HG02571 (cell line): ENCODE measurements at regions not wholly inside any gene's neighbourhood (a gene's known extent, or its start where the extent isn't known, plus 50 kb on each side); places are given as distances from the start of the nearest gene placed in this dataset.
"Not testable (repeated sequence)": the region's sequence is repeated elsewhere in the genome, so short reads cannot be mapped to it uniquely, and the experiment has no call there.

Source experiments
- ATAC-seq: cut with Tn5 transposase; IDR thresholded peaks from one replicate; pipeline ENCODE4 v1.9.1; 2021; ENCODE audit warnings: mild to moderate bottlenecking, moderate library complexity; ENCODE audit not compliant: unreplicated experiment

DNA sequence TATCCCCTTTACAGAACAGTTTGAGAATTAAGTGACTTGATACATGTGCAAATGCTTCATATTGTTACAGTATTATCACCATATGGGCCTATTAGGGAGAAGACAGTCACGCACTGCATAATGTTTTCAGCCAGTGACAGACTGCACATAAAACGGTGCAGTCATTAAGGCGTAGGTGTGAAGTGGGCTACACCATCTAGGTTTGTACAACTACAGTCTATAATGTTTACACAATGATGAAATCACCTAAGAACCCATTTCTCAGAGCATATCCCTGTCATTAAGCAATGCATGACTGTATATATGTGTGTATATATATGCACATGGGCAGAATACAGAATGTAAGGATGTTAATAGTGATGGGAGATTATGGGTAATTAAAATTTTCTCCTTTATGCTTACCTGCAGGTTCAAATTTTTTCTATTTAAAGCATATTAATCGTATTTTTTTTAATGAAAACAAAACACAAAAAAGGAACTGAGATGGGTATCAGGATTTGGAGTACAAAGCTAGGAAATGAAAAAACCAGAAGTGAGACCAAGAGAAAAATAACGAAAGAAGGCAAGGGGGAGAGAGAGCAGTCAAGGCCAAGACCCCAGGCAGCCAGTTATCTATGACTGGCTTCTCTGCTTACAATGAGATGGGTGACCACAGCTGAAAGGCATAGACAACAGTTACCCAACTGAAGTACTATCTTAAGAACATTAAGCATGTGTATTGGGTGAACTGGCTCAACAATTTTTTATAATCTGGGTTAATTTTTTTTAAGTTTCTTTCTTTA is 122.9 kb upstream of the DAB1 start:
- ATAC-seq: no peak

DNA sequence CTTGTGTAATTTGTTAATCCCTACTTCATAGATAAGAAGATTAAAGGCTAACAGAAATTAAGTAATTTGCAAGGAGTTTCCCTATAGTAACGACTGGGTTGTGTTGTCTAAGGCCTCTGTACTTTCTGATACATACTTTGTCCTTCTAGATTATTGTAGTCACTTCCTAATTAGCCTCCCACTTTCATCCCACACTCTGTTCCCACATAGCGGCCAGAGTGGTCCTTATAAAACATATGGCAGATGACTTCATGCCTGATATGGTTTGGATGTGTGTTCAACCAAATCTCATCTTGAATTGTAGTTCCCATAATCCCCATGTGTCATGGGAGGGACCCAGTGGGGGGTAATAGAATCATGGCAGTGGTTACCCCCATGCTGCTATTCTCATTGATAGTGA is 120.5 kb upstream of the DAB1 start:
- no peak for ATAC-seq

DNA sequence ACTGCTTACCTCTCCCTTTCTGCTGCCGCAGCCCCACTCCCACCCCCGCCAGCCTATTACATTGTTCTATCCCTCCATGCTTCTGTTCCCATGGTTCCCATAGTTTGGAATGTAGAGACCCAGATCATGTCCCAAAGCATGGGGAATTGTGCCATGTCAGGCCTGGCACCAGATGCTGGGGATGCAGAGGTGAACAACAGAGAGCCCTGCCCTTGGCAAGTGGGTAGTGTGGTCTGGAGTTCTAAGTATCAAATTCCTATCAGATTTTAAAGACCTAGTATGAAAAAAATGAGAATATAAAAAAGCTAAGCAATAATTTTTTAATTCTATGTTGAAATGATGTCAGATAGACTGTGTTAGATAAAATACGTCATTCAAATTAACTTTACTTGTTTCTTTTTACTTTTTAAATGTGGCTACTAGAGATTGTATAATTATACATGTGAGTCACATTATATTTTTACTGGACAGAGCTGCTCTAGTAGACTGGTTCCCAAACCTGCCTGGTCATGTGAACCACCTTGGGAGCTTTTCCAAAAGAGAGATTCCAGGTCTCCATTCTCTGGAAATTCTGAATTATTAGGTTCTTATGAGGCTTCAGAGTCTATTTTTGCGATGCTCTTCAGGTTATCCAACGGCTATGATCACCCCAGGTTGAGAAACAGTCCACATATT is 113.0 kb upstream of the DAB1 start:
- ATAC-seq: no peak

DNA sequence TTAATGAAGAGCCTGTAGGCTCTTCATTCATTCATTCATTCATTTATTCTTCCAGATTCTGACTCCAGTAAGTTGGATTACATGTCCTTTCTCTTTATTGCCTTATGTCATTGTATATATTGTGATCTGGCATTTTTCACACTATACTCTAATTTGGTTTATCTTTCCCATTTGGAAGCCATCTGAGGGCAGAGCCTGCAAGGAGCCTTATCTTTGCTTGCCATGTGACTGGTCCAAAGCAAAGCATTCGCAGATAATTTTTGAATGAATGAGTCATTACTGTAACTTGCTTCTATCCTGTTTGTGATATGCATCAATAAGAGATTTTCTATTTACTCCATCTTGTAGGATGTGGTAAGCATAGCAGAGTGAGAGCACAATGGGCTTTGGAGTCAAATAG is 108.4 kb upstream of the DAB1 start:
- ATAC-seq: no peak

DNA sequence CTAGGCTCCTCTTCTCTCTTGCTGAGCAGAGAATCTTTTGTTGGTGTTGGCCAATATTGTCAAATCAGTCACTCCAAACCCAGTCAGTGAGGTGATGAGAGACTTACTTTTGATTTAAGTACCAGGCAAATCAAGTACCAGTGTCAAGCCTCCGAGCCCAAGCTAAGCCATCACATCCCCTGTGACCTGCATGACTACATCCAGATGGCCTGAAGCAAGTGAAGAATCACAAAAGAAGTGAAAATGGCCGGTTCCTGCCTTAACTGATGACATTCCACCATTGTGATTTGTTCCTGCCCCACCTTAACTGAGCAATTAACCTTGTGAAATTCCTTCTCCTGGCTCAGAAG is 107.0 kb upstream of the DAB1 start:
- not testable (repeated sequence) for ATAC-seq

- ATAC-seq: no peak
These were observed 106.5 kb upstream of the DAB1 start for GRCh38 chr1:57530206-57530910.

- no peak for ATAC-seq
These were observed 98.7 kb upstream of the DAB1 start for GRCh38 chr1:57522575-57522974.

DNA sequence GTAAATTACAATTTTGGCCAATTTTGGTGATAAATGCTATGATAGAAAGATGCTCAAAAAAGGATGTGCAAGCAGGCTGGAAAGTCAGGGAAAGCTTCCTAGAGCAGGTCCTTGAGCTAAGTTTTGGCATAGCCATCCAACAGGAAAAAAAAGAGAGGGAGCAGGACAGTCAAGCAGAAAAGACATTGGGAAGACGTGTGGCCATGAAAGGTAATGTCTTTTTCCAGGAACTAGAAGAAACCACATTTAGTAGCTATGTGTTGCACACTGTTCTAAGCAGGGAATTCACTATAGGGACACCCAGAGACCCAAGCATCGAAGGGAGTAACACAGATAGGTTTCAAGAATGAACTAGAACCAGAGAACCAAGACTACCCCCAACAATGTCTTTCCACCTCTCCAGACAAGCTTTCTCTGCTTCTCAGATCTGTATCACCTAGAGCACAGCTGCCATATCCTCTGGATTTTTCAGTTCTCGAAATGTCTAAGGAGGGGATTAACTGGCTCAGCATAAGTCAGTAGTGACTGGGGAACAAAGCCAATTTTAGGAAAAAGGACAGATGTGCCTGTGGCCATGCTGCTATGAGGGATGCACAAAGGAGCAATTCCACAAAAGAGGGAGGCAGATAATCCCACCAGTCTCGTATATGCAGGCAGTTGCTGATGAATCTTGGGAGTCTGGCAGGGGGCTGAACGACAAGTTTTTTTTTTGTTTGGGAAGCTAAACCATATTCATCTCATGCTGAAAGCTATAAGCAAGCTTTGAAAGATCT is 97.1 kb upstream of the DAB1 start:
- no peak for ATAC-seq

DNA sequence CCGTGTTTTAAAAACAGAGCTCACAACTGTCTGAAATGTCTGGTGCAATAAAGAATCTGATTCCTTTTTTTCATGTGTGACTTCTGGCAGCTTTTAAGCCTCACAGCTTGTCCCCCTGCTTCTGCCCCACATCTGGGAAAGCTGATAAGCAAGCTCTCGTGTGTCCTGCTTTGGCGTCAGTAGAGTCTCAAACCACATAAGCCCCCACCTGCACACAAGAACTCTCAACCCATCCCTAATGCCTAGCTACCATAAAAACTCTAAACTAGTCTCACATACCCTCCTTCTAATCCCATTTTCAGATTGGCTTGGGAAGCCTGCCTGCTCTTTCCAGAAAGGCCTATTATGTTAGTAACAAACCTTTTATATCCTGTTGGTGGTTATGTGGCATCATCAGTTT is 94.6 kb upstream of the DAB1 start:
- no peak for ATAC-seq

DNA sequence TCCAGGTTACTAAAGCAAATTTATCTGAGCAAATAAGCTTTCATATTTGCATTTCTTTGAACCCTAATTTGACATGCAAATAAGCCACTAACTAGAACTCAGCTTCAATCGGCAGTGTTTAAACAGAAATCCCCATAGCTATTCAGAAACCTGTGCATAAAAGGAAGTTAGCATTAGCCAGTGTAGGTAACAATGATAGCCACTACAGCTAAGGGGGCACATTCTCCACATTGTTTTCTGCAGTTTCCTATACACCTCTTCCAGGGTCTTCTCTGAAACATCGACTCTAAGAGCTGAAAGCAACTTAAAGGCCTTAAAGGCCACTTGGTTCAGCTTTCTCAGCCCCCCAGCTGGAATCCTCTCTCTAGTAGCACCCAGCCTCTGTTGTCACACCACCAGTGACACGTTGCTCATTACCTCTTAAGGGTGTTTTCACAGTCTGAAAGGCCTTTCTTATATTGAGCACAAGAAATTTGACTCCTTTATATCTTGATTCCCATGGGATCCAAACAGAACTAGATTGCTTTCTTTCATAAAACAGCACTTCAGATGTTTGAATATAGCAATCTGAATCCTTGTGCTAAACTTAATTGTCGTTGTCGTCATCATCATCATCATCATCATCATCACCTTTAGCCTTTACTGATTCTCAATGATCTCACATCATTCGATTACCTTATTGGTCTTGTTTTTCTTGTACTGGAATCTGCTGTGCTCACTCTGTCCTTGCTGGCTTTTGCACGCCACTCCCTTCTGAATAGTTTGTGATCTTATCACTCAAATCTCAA is 93.9 kb upstream of the DAB1 start:
- ATAC-seq: no peak

GRCh38 chr1:57512386-57512785 is 88.5 kb upstream of the DAB1 start:
- no peak for ATAC-seq

DNA sequence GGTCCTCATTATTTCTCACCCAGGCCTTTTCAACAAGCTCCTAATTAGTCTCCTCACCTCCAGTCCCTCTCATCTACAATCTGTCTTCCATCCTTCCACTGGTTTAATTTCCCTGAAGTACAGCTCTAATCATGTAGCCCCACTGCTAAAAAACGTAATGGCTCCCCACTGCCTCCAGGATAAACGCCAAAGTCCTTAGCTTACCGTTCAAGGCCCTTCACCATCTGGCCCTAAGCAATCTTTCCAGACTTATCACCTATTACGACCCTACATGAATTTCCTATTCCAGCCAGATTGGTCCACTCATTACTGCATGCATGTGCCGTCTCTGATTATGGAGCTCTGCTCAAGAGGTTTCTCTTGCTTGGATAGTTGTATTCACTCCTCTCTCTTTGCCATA is 83.1 kb upstream of the DAB1 start:
- ATAC-seq: no peak

DNA sequence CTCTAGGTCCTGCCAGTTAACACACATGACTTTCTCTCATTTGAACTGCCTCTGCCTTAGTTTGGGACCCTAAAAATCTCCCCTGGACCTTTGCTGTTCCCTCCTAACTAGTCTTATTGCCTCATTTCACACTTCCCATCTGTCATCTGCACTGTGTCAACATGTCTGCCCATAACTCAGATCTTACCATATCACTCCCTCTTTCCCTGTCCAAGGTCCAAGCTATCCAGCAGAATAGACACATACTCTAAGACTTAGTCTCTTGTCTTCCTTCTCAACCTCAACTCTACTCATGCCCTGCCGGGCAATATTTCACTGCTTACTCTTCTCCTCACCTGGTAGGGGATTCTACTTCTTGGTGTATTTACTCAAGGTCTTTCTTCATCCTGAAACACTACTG is 79.5 kb upstream of the DAB1 start:
- no peak for ATAC-seq

GRCh38 chr1:57500136-57500830 is 76.4 kb upstream of the DAB1 start:
- no peak for ATAC-seq

DNA sequence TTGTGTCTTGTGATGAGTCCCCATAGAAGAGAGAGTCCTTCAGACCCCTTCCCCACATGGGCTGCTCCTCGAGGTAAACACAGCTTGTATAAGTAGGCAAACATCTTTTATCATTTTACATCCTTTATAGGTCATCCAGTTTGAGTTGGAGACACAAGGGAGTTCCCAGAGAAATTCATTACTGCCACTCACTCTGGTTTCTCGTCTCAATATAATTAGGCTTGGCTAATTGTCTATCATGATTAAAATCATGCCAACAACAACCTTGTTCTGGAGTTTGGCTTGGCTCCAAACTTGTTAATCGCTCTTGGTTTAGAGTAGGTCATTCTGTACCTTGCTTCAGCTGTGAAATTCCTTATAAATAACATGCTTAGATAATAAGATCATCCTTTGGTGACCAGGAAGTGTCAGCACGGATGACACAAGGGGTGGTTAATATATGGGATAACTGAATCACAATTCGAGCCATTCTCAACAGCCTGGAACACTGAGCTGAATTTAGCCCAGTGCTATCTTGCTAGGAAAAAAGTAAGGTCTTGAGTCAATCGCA is 70.7 kb upstream of the DAB1 start:
- no peak for ATAC-seq

- ATAC-seq: no peak
These were observed 68.8 kb upstream of the DAB1 start for GRCh38 chr1:57492586-57493226.

DNA sequence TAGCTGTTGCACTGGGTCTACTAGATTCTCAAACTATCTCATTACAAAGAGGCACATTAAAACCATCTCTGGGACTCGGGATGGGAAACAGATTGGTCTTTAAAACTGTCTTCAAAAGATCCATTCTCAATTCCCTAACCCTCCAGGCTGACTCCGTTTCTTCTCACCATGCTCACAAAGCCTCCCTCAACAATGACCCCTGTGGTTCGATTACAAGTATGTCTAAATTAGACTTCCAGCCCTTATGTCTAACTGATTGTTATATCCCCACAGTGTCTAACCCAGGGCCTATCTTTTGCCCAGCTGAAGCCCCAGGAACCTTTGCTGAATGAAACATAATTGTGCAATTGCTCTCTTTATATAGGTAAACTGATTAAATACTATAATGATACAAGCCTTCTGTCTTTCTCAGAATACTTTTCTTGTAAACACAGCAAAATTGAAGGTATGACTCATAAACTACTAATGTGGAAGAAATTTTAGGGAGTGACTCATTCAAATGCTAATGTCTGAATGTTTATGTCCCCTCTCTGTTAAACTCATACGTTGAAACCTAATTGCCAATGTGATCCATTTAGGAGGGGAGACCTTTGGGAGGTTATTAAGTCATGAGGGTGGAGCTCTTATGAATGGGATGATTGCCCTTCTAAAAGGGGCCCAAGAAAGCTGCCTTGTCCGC is 65.6 kb upstream of the DAB1 start:
- ATAC-seq: no peak

DNA sequence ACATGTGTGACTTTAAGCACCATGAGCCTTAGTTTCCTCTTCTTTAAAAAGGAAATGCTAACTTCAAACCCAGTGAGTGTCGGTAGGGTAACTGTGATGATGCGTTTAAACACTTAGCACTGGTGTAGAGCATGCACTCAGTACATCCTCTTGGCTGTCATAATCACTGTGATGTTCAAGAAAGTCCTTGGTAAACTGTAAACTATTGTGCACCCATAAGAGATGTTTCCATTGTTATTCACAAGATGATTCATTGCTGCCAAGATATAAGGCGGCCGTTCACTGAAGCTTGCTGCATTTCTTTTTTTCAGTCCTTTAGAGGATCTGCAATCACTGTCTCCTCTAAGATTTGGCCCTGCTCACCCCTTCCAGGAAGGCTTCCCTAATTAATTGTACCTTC is 61.8 kb upstream of the DAB1 start:
- no peak for ATAC-seq

GRCh38 chr1:57483954-57484353 is 60.1 kb upstream of the DAB1 start:
- no peak for ATAC-seq
